Tibial artery (tissue), 4 donors: ENCODE measurements at regions not wholly inside any gene's neighbourhood (a gene's known extent, or its start where the extent isn't known, plus 50 kb on each side); places are given as distances from the start of the nearest gene placed in this dataset.

Experiments
- DNase-seq, 2 donors: peaks; one replicate each; pipeline ENCODE4 v3.0.0-alpha.2; 2019
- H3K27ac ChIP-seq, 2 donors: fragments of 200-600 bp; sonication (generic) in 1 of 2; 1 replicate in 1 of 2; 2 replicates in 1 of 2; pipeline ENCODE4 v1.5.1; 2018 to 2019; ENCODE audit warnings: mild to moderate bottlenecking in 1 of 2
- H3K27me3 ChIP-seq, 2 donors: fragments of 200-600 bp; sonication (generic) in 1 of 2; one replicate each; pipeline versions ENCODE4 v1.5.1 to v1.6.0; 2016 to 2019
- H3K36me3 ChIP-seq, 3 donors: fragments of 200-600 bp; sonication (generic) in 2 of 3; one replicate each; pipeline ENCODE4 v1.5.1; 2016 to 2019; ENCODE audit warnings: mild to moderate bottlenecking in 2 of 3
- H3K4me1 ChIP-seq, 4 donors: fragments of 200-600 bp; sonication (generic) in 2 of 4; 1 replicate in 3 of 4; 2 replicates in 1 of 4; pipeline ENCODE4 v1.5.1; 2016 to 2019
- H3K4me3 ChIP-seq, 2 donors: fragments of 200-600 bp; sonication (generic) in 1 of 2; 1 replicate in 1 of 2; 2 replicates in 1 of 2; pipeline ENCODE4 v1.5.1; 2018 to 2019; ENCODE audit warnings: mild to moderate bottlenecking in 2 of 2
- H3K9me3 ChIP-seq, 3 donors: fragments of 200-600 bp; sonication (generic) in 1 of 3; one replicate each; pipeline ENCODE4 v1.5.1; 2016 to 2019
- CTCF ChIP-seq, 2 experiments: fragments of 200-600 bp in 1 of 2; fragments of 450-650 bp in 1 of 2; IDR thresholded peaks; one replicate each; pipeline ENCODE4 v1.5.1; 2017 to 2019; ENCODE audit warnings: antibody characterized with exemption in 2 of 2, mild to moderate bottlenecking in 1 of 2, moderate library complexity in 1 of 2
- intact Hi-C: fragments of 100-400 bp; cut with DNase I; formaldehyde crosslinking; loops from one replicate; pipeline ENCODE4 v1.15.0; 2023; ENCODE audit warnings: low total_unique reads

DNA sequence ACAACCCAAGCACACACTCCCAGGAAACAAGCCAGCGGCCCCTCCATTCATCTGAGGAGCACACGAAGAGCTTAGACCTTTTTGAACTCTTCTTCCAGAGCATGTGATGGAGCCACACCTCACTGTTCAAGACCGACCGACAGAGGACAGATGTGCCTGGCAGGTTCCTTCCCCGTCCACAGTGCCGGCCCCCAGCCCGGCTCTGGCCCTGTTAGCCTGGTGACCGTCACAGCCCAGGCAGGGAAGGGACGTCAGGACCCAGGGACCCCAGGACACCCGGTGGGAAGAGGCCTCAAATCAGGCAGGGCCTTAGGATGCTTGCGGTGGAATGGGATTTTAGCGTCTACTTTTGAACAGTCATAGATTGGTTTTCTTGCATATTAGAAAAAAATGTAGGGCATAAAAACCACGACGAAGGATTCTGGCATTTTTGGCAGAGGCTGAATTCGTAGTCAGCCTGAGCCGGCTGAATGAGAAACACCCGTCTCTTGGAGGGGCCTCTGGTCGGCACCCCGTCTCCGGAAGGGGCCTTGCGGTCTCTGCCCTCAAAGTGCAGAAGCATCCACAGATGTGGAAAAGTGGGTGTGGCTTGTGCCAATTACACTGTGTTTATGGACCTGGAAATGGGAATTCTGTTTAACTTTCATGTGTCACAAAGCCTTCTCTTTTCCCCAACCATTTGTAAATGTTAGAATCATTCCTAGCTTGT lies 79.3 kb downstream of the SIK1 start:
- no peak overlapping the region for H3K27ac ChIP-seq

GRCh38 chr21:43346551-43346950 lies 80.4 kb downstream of the SIK1 start:
- Histone ChIP-seq H3K4me1 (peaks cover 0 to 23% (median 11%) of the 10 kb centered on the region in 4 donors), H3K36me3 (no peaks in the 10 kb centered on the region), H3K9me3 (no peaks in the 10 kb centered on the region), H3K27ac (no peak overlapping the region), H3K27me3 (peaks cover 0 to 12% of the 10 kb centered on the region in 2 donors), H3K4me3 (no peak overlapping the region)
- intact Hi-C loops, result no loop called here
- no peak for TF ChIP-seq CTCF (IDR thresholded peaks at IDR 0.05)
- no peak for DNase-seq

More for the DNA sequence above, 79.3 kb downstream of the SIK1 start:
- peaks cover 0 to 23% (median 9%) of the 10 kb centered on the region in 4 donors for H3K4me1 ChIP-seq
- H3K27me3 ChIP-seq, result peaks cover 0 to 8% of the 10 kb centered on the region in 2 donors
- H3K9me3 ChIP-seq, result no peaks in the 10 kb centered on the region
- intact Hi-C loops, result no loop called here
- H3K4me3 ChIP-seq, result no peak overlapping the region
- no peak for TF ChIP-seq CTCF (IDR thresholded peaks at IDR 0.05)
- no peaks in the 10 kb centered on the region for H3K36me3 ChIP-seq
- DNase-seq, result no peak

GRCh38 chr21:43345746-43346409 lies 81.1 kb downstream of the SIK1 start:
- Histone ChIP-seq H3K4me1 (peaks cover 0 to 25% (median 14%) of the 10 kb centered on the region in 4 donors), H3K27me3 (peaks cover 0 to 19% of the 10 kb centered on the region in 2 donors), H3K36me3 (no peaks in the 10 kb centered on the region), H3K9me3 (no peaks in the 10 kb centered on the region), H3K27ac (no peak overlapping the region), H3K4me3 (no peak overlapping the region)
- no peak for TF ChIP-seq CTCF (IDR thresholded peaks at IDR 0.05)
- intact Hi-C loops, result no loop called here
- no peak for DNase-seq

DNA sequence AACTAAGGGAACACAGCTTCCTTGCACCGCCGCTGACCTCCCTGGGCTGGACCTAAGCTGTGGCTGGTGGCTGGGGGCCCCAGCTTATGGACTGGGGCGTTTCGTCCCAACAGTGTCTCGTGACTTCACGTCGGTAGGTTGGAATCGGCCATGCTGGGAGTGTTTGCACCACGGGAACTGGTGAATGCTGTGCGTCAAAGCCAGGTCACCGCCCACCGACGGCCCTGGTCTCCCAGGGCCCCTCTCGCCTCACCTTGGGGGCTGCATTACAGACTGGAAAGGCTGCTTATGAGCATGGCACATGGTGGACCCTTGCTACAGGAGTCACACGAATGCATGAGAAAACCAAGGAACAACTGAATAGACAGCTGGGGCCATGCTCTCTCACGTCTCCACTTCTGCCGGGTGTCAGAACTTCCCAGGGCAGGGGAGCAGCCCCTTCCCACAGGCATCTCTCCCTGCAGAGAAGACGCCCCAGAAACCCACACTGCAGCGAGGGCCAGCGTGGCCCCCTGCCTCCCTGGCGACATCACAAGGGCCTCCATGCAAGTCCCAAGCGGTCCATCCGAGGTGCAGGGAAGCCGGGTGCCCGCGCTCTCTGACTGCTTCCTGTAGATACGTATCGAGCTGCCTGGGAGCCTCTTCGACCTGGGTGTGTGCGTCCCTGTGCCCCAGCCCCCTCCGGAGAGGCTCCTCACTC lies 81.7 kb downstream of the SIK1 start:
- peak overlapping the region in 1 of 2 donors; percentile 30 for H3K27ac ChIP-seq

More for the DNA sequence above, 81.7 kb downstream of the SIK1 start:
- Histone ChIP-seq H3K4me1 (peaks cover 0 to 31% (median 14%) of the 10 kb centered on the region in 4 donors), H3K9me3 (no peaks in the 10 kb centered on the region), H3K36me3 (no peaks in the 10 kb centered on the region), H3K4me3 (peak overlapping the region in 1 of 2 donors; percentile 17), H3K27me3 (peaks cover 0 to 26% of the 10 kb centered on the region in 2 donors)
- intact Hi-C loops, result no loop called here
- TF ChIP-seq CTCF (IDR thresholded peaks at IDR 0.05), result no peak
- no peak for DNase-seq
